ENCODE measurements at regions not wholly inside any gene's neighbourhood (a gene's known extent, or its start where the extent isn't known, plus 50 kb on each side); places are given as distances from the start of the nearest gene placed in this dataset.

GRCh38 chr4:182102576-182102975, 140.6 kb upstream of the TENM3 start:
- TF ChIP-seq CTCF (IDR thresholded peaks at IDR 0.05; ENCODE audit: insufficient read depth, low read length) (no peak), REST (IDR thresholded peaks at IDR 0.05; ENCODE audit: insufficient replicate concordance, low read depth) (no peak), SPI1 (IDR thresholded peaks at IDR 0.05; ENCODE audit: borderline replicate concordance, low read depth) (no peak)

Measured in HL-60 (cell line).